ENCODE measurements at regions not wholly inside any gene's neighbourhood (a gene's known extent, or its start where the extent isn't known, plus 50 kb on each side); places are given as distances from the start of the nearest gene placed in this dataset.

DNA sequence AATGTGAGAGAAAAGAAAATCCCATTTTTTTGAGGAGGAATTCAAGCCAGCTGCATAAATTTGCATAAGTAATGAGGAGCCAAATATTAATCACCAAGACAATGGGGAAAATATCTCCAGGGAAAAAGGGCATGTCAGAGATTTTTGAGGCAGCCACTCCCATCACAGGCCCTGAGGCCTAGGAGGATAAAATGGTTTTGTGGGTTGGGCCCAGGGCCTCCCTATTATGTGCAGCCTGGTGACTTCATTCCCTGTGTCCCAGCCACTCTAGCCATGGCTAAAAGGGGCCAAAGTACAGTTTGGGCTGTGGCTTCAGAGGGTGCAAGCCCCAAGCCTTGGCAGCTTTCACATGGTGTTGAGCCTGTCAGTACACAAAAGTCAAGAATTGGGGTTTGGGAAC lies 1051.0 kb upstream of the FOXG1 start:
- H3K27ac ChIP-seq: no peak overlapping the region
- peaks cover 0 to 10% of the 10 kb centered on the region in 2 donors for H3K9me3 ChIP-seq
- no peak overlapping the region for H3K4me3 ChIP-seq
- no peaks in the 10 kb centered on the region for H3K36me3 ChIP-seq
- DNase-seq (ENCODE audit: low spot score): no peak
- H3K4me1 ChIP-seq: no peaks in the 10 kb centered on the region
- no peak for TF ChIP-seq CTCF (IDR thresholded peaks at IDR 0.05)
- H3K27me3 ChIP-seq: no peaks in the 10 kb centered on the region

- Histone ChIP-seq H3K27me3 (no peaks in the 10 kb centered on the region), H3K4me1 (no peaks in the 10 kb centered on the region), H3K27ac (no peak overlapping the region), H3K36me3 (no peaks in the 10 kb centered on the region), H3K4me3 (no peak overlapping the region), H3K9me3 (no peaks in the 10 kb centered on the region)
- no peak for DNase-seq (ENCODE audit: low spot score)
- TF ChIP-seq CTCF (IDR thresholded peaks at IDR 0.05): no peak
Measured at GRCh38 chr14:27721760-27722159, 1044.8 kb upstream of the FOXG1 start.

DNA sequence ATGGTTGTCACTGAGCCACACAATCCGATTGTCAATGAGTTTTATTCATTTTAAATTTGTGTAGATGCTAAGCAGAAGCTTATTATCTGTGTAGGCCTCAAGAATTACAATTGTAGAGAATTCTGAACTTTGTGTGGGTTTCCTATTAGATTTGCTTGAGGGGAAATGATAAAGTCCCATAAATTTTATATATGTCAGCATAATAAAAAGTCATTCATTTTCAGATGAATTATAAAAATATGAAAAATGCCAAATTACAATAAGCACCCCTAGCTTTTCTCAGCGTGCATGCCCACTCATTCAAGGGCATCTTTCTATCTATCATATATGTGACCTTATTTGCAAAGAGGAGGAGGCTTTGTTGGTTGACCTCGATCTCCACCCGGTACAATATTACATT lies 1041.1 kb upstream of the FOXG1 start:
- H3K4me3 ChIP-seq: no peak overlapping the region
- H3K27ac ChIP-seq: no peak overlapping the region
- H3K4me1 ChIP-seq: no peaks in the 10 kb centered on the region
- H3K36me3 ChIP-seq: no peaks in the 10 kb centered on the region
- no peak for TF ChIP-seq CTCF (IDR thresholded peaks at IDR 0.05)
- H3K9me3 ChIP-seq: no peaks in the 10 kb centered on the region
- H3K27me3 ChIP-seq: no peaks in the 10 kb centered on the region
- DNase-seq (ENCODE audit: low spot score): no peak

DNA sequence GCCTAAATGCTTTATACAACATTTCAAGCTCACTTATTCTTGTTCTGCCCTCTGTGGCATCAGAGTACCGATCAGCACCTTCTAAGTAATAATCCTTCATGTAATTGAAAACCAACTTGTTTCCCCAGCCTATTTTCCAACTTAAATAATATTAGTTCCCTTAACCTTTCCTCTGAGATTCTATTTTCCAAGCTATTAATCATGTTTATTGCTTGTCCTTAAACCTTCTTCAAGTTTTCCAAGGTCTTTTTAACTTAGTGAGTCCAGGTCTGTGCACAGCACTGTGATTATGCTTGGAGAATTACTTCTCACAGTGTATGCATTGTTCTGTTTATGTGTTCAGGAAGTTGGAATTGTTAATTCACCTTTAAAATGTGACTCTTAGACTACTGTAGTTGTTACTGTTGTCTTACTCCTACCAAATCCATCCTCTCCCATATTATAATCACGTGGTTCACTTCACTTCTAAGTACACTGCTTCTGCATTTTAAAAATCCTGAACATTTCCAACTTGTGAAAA lies 1039.3 kb upstream of the FOXG1 start:
- Histone ChIP-seq H3K9me3 (no peaks in the 10 kb centered on the region), H3K27me3 (no peaks in the 10 kb centered on the region), H3K36me3 (no peaks in the 10 kb centered on the region), H3K4me3 (no peak overlapping the region), H3K4me1 (no peaks in the 10 kb centered on the region), H3K27ac (no peak overlapping the region)
- DNase-seq (ENCODE audit: low spot score): no peak
- no peak for TF ChIP-seq CTCF (IDR thresholded peaks at IDR 0.05)

DNA sequence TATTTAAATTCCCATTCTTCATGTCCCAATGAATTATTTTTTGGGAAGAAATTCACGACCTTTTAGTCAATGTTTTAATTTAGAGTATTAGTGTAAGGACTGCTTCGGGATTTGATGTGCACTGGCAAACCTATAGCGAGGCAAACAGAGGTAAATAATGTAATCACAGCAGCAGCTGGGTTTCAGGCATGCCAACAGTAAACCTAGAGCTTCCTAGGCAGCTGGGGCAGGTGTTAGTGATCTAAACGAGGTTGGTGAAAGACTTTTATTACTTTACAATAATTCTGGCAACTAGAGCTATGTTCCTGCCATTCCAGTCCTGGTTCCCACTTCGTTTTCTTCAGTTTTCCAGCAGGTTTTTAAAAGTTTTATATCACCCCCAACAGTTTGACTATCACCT lies 1036.4 kb upstream of the FOXG1 start:
- Histone ChIP-seq H3K4me3 (no peak overlapping the region), H3K27me3 (no peaks in the 10 kb centered on the region), H3K27ac (no peak overlapping the region), H3K4me1 (no peaks in the 10 kb centered on the region), H3K9me3 (no peaks in the 10 kb centered on the region), H3K36me3 (no peaks in the 10 kb centered on the region)
- TF ChIP-seq CTCF (IDR thresholded peaks at IDR 0.05): no peak
- DNase-seq (ENCODE audit: low spot score): no peak

DNA sequence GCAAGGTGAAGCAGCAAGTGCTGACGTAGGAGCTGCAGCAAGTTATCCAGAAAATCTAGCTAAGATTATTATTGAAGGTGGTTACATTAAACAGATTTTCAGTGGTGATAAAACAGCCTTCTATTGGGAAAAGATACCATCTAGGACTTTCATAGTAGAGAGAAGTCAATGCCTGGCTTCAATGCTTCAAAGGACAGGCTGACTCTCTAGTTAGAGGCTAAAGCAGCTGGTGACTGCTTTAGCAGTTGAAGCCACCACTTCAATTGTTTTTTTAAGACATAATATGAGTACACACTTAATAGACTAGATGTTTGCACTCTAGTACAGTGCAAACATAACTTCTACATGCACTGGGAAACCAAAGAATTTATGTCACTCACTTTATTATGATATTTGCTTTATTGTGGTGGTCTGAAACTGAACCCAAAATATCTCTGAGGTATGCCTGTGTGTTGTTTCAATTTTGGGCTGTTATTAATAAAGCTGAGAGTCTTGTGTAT lies 1026.9 kb upstream of the FOXG1 start:
- H3K36me3 ChIP-seq: no peaks in the 10 kb centered on the region
- H3K4me3 ChIP-seq: no peak overlapping the region
- no peak for TF ChIP-seq CTCF (IDR thresholded peaks at IDR 0.05)
- H3K27ac ChIP-seq: no peak overlapping the region
- H3K4me1 ChIP-seq: no peaks in the 10 kb centered on the region
- peaks cover 0 to 3% of the 10 kb centered on the region in 2 donors for H3K9me3 ChIP-seq
- DNase-seq (ENCODE audit: low spot score): no peak
- no peaks in the 10 kb centered on the region for H3K27me3 ChIP-seq

Measured in right atrium auricular region (tissue), 2 donors.